ENCODE measurements at regions not wholly inside any gene's neighbourhood (a gene's known extent, or its start where the extent isn't known, plus 50 kb on each side); places are given as distances from the start of the nearest gene placed in this dataset.

DNA sequence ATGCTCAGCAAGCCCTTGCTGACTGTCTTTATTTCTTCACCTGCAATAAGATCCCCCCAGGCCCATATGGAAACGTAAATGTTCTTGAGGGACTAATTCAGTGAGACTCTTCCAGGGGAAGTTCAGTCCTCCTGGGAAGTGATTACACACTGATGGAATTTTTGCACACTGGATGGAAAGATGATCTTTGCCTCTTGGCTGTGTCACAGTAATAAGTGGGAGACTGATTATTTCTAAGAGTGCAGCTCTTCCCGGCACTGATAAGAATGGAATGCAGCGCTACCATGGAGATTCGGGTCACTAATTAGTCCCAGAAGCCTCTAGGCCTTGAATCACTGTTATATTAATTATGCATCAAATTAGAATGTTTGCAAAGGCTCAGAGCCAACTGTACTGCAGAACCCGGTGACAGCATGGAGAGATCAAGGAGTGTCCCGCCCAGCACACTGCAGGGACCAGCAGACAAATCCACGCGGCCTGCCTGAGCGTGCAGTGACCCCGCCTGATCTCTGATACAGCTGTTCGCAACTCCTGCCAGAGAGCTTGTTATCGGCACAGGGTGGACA, 178.3 kb downstream of the SNX19 start:
- Histone ChIP-seq H3K9me3 (peaks cover 17% of the 10 kb centered on the region), H3K27ac (no peak overlapping the region), H3K4me1 (ENCODE audit: control insufficient read depth in 1 of 2, low read depth in 2 of 2) (peaks cover 5% of the 10 kb centered on the region in 2 donors), H3K4me3 (no peak overlapping the region), H3K27me3 (replicated peaks; ENCODE audit: insufficient read depth) (no peaks in the 10 kb centered on the region), H3K36me3 (no peaks in the 10 kb centered on the region)
- TF ChIP-seq, protein P1, sequence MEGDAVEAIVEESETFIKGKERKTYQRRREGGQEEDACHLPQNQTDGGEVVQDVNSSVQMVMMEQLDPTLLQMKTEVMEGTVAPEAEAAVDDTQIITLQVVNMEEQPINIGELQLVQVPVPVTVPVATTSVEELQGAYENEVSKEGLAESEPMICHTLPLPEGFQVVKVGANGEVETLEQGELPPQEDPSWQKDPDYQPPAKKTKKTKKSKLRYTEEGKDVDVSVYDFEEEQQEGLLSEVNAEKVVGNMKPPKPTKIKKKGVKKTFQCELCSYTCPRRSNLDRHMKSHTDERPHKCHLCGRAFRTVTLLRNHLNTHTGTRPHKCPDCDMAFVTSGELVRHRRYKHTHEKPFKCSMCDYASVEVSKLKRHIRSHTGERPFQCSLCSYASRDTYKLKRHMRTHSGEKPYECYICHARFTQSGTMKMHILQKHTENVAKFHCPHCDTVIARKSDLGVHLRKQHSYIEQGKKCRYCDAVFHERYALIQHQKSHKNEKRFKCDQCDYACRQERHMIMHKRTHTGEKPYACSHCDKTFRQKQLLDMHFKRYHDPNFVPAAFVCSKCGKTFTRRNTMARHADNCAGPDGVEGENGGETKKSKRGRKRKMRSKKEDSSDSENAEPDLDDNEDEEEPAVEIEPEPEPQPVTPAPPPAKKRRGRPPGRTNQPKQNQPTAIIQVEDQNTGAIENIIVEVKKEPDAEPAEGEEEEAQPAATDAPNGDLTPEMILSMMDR (IDR thresholded peaks at IDR 0.05): no peak
- ATAC-seq (ENCODE audit: insufficient number of reproducible peaks, low FRiP score, low read depth): no peak
- DNase-seq (ENCODE audit: low spot score): no peak

DNA sequence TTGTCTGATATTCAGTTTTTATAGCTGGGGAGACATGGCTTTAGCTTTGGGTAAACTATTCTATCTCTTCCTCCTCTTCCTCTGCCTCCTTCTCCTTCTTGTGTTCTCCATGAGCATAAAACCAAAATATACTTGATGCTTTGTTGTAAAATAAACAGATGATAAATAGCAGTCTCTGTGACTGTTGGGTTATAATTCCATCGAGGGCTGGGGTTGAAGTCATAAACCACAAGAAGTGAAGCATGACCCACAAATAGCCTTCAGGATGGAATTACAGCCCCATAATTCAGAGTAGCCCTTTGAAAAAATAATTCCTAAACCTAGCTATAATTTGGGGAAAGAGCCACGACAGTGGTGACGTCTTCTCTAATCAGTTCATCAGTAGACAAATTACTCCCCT, 177.7 kb downstream of the SNX19 start:
- Histone ChIP-seq H3K27me3 (replicated peaks; ENCODE audit: insufficient read depth) (no peaks in the 10 kb centered on the region), H3K27ac (no peak overlapping the region), H3K9me3 (peaks cover 17% of the 10 kb centered on the region), H3K4me1 (ENCODE audit: control insufficient read depth in 1 of 2, low read depth in 2 of 2) (peaks cover 5% of the 10 kb centered on the region in 2 donors), H3K4me3 (no peak overlapping the region), H3K36me3 (no peaks in the 10 kb centered on the region)
- TF ChIP-seq, protein P1 (IDR thresholded peaks at IDR 0.05): no peak
- DNase-seq (ENCODE audit: low spot score) (no peak), ATAC-seq (ENCODE audit: insufficient number of reproducible peaks, low FRiP score, low read depth) (no peak)

DNA sequence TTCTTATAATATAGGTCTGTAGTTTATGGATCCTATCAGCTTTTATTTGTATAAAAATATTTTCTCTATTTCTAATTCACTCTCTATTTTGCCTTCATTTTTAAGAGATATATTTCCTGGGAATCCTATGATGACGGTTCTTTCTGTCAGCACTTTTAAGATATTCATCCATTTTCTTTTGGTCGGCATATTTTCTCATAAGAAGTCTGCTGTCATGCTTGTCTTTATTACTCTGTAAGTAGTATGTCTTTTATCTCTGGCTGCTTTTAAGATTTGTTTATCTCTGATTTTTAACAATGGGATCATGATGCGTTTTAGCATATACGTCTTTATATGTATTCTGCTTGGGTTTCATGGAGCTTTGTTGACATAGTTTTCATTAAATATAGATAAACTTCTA, 175.5 kb downstream of the SNX19 start:
- Histone ChIP-seq H3K27me3 (replicated peaks; ENCODE audit: insufficient read depth) (no peaks in the 10 kb centered on the region), H3K9me3 (peaks cover 17% of the 10 kb centered on the region), H3K4me3 (no peak overlapping the region), H3K4me1 (ENCODE audit: control insufficient read depth in 1 of 2, low read depth in 2 of 2) (peaks cover 5% of the 10 kb centered on the region in 2 donors), H3K36me3 (no peaks in the 10 kb centered on the region), H3K27ac (no peak overlapping the region)
- DNase-seq (ENCODE audit: low spot score) (no peak), ATAC-seq (ENCODE audit: insufficient number of reproducible peaks, low FRiP score, low read depth) (no peak)
- TF ChIP-seq, protein P1 (IDR thresholded peaks at IDR 0.05): no peak

DNA sequence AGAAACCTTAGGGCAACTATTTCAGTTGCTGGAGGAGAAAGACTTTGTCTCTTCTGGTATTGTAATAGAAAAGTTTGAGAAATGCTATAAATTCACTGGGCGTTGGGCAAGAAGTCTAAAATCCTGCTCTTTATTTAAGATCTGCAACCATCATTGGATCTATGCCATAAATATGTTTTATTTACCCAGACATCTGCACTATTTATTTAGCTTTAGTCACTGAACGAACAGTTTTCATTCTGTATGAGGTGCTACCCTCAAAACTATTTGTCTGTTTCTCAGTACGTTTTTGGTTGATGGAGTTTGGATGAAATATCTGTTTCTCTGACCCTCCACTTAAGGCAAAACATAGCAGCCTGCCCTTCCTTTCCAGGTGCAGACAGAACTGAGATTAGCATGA, 171.5 kb downstream of the SNX19 start:
- Histone ChIP-seq H3K36me3 (no peaks in the 10 kb centered on the region), H3K4me1 (ENCODE audit: control insufficient read depth in 1 of 2, low read depth in 2 of 2) (no peaks in the 10 kb centered on the region), H3K27me3 (replicated peaks; ENCODE audit: insufficient read depth) (no peaks in the 10 kb centered on the region), H3K4me3 (no peak overlapping the region), H3K27ac (no peak overlapping the region), H3K9me3 (peaks cover 17% of the 10 kb centered on the region)
- DNase-seq (ENCODE audit: low spot score): no peak
- no peak for ATAC-seq (ENCODE audit: insufficient number of reproducible peaks, low FRiP score, low read depth)
- TF ChIP-seq, protein P1 (IDR thresholded peaks at IDR 0.05): no peak

DNA sequence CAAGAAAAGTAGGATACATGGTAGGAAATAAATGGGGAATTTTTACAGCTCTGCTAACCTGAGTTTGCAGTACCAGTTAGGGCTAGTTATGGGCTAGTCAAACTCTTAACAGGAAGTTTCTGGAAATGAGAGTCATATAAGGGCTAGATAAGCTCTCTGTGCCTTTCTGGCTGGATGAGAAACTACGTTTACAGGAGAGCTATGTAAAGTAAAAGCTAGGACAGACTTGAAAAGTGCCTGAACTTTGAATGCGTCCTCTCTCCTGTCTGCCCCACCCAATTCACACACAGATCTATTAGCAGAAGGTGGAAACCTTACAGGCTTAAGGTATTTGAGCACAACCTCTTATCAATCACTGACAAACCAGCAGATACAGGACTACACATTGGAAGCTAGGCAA, 167.1 kb downstream of the SNX19 start:
- Histone ChIP-seq H3K27me3 (replicated peaks; ENCODE audit: insufficient read depth) (no peaks in the 10 kb centered on the region), H3K9me3 (no peaks in the 10 kb centered on the region), H3K4me3 (no peak overlapping the region), H3K4me1 (ENCODE audit: control insufficient read depth in 1 of 2, low read depth in 2 of 2) (no peaks in the 10 kb centered on the region), H3K36me3 (no peaks in the 10 kb centered on the region), H3K27ac (no peak overlapping the region)
- ATAC-seq (ENCODE audit: insufficient number of reproducible peaks, low FRiP score, low read depth): no peak
- no peak for DNase-seq (ENCODE audit: low spot score)
- TF ChIP-seq, protein P1 (IDR thresholded peaks at IDR 0.05): no peak
